OCI-LY1 (cell line): ENCODE measurements at regions not wholly inside any gene's neighbourhood (a gene's known extent, or its start where the extent isn't known, plus 50 kb on each side); places are given as distances from the start of the nearest gene placed in this dataset.

Experiments
- H2AFZ ChIP-seq: fragments of 200-600 bp; sonication (generic), shearing (Covaris generic); 2 replicates; pipeline ENCODE4 v1.6.0; 2014; ENCODE audit warnings: antibody characterized with exemption, mild to moderate bottlenecking, low read length
- H3F3A ChIP-seq: fragments of 200-600 bp; sonication (generic), shearing (Covaris generic); 2 replicates; pipeline ENCODE4 v1.6.0; 2014; ENCODE audit warnings: mild to moderate bottlenecking, antibody characterized with exemption, low read length, moderate library complexity; ENCODE audit not compliant: insufficient read depth
- H3K27ac ChIP-seq: fragments of 200-600 bp; sonication (generic); 2 replicates; pipeline ENCODE4 v1.5.1; 2014; ENCODE audit warnings: low read length, mixed run types, mild to moderate bottlenecking, low read depth; ENCODE audit not compliant: poor library complexity, severe bottlenecking
- H3K27me3 ChIP-seq: fragments of 200-600 bp; sonication (generic); 2 replicates; pipeline ENCODE4 v1.6.0; 2014; ENCODE audit warnings: antibody characterized with exemption, mild to moderate bottlenecking, low read length, moderate library complexity; ENCODE audit not compliant: insufficient read depth
- H3K36me3 ChIP-seq: fragments of 200-600 bp; sonication (generic); 2 replicates; pipeline ENCODE4 v1.6.1; 2014; ENCODE audit warnings: mild to moderate bottlenecking, antibody characterized with exemption, low read length, moderate library complexity, mixed read lengths; ENCODE audit not compliant: insufficient read depth
- H3K4me1 ChIP-seq: fragments of 200-600 bp; sonication (generic); 2 replicates; pipeline ENCODE4 v1.5.1; 2014; ENCODE audit warnings: mild to moderate bottlenecking, low read length, moderate library complexity; ENCODE audit not compliant: insufficient read depth, severe bottlenecking
- H3K4me2 ChIP-seq: fragments of 200-600 bp; sonication (generic), shearing (Covaris generic); 2 replicates; pipeline ENCODE4 v1.6.1; 2014; ENCODE audit warnings: low read length
- H3K4me3 ChIP-seq: fragments of 200-600 bp; sonication (generic); 2 replicates; pipeline ENCODE4 v1.5.1; 2014; ENCODE audit warnings: low read length, low read depth, mild to moderate bottlenecking, mixed read lengths; ENCODE audit not compliant: poor library complexity, severe bottlenecking
- H3K79me2 ChIP-seq: fragments of 200-600 bp; shearing (Covaris generic); 2 replicates; pipeline ENCODE4 v1.6.1; 2016; ENCODE audit warnings: mixed run types, low read length, mixed read lengths; ENCODE audit not compliant: insufficient read depth
- H3K9ac ChIP-seq: fragments of 200-600 bp; sonication (generic), shearing (Covaris generic); 2 replicates; pipeline ENCODE4 v1.6.1; 2014; ENCODE audit warnings: mild to moderate bottlenecking, low read length, mixed read lengths
- H3K9me2 ChIP-seq: fragments of 200-600 bp; sonication (generic), shearing (Covaris generic); 2 replicates; pipeline ENCODE4 v1.6.1; 2014; ENCODE audit warnings: low read depth, mild to moderate bottlenecking, low read length, mixed read lengths
- H3K9me3 ChIP-seq: fragments of 200-600 bp; shearing (Covaris generic); 2 replicates; pipeline ENCODE4 v1.6.1; 2014; ENCODE audit warnings: low read length, mixed read lengths
- H4K20me1 ChIP-seq: fragments of 200-600 bp; sonication (generic), shearing (Covaris generic); 2 replicates; pipeline ENCODE4 v1.6.0; 2016; ENCODE audit warnings: mild to moderate bottlenecking, low read length; ENCODE audit not compliant: insufficient read depth
- CTCF ChIP-seq: fragments of 200-600 bp; sonication (generic), shearing (Covaris generic); IDR thresholded peaks from 2 replicates; pipeline ENCODE4 v1.5.1; 2017; ENCODE audit warnings: mild to moderate bottlenecking, antibody characterized with exemption, low read length, moderate library complexity, mixed read lengths
- EZH2 ChIP-seq: fragments of 200-600 bp; sonication (generic), shearing (Covaris generic); IDR thresholded peaks from 2 replicates; pipeline ENCODE4 v1.8.0; 2017; ENCODE audit warnings: borderline replicate concordance, mixed run types, mild to moderate bottlenecking, antibody characterized with exemption, low read length, moderate library complexity, mixed read lengths

DNA sequence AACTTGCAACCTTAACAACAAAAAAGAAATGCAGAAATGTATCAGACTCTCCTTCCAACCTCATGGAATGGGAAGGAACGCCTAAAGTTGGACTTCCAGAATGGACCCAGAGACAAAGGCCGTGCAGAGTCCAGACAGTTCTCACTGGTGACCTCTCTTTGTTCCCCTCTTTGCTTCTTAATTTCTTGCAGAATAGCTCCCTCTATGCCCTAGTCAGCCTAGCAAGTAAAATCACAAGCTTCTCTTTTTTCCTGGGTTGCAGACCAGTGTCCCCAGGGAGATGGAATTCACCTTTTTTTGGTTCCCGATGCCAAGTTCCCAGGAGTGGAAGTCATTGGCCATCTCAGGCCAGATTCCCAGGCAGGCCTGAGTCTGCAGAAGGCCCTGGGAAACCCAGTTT, 278.0 kb downstream of the CCSER2 start:
- Histone ChIP-seq H3K27ac (no peak overlapping the region), H3K4me2 (no peak overlapping the region), H3K9me2 (no peaks in the 10 kb centered on the region), H3K79me2 (no peaks in the 10 kb centered on the region), H4K20me1 (no peaks in the 10 kb centered on the region), H3K27me3 (no peaks in the 10 kb centered on the region), H3K4me3 (no peak overlapping the region), H2AFZ (no peak overlapping the region), H3K4me1 (no peaks in the 10 kb centered on the region), H3F3A (no peaks in the 10 kb centered on the region), H3K36me3 (no peaks in the 10 kb centered on the region), H3K9ac (no peak overlapping the region), H3K9me3 (no peaks in the 10 kb centered on the region)
- TF ChIP-seq CTCF (no peak), EZH2 (no peak)

DNA sequence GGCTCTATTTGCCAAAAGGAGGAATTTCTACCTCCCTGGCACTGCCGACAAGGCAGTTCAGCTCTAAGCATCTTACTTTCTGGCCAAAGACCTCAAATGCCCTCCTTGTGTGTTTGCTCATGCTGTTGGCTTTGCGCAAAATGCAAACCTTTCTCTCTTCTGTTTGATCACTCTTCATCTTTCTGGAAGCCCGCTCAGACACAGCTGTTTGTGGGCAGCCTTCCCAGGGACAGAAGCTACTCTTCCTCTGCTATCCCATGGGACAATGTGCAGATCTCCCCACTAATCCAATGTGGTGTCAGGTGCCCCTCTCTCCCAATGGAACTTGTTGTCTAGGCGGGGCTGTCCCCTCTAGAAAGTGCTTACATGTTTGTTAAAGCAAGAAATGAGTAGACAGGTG, 278.7 kb downstream of the CCSER2 start:
- no peak for TF ChIP-seq EZH2
- TF ChIP-seq CTCF, result no peak
- no peaks in the 10 kb centered on the region for H3F3A ChIP-seq
- no peaks in the 10 kb centered on the region for H3K9me2 ChIP-seq
- no peak overlapping the region for H3K4me3 ChIP-seq
- no peak overlapping the region for H3K9ac ChIP-seq
- no peaks in the 10 kb centered on the region for H3K9me3 ChIP-seq
- no peak overlapping the region for H3K4me2 ChIP-seq
- H4K20me1 ChIP-seq, result no peaks in the 10 kb centered on the region
- H3K36me3 ChIP-seq, result no peaks in the 10 kb centered on the region
- H2AFZ ChIP-seq, result no peak overlapping the region
- no peaks in the 10 kb centered on the region for H3K27me3 ChIP-seq
- H3K27ac ChIP-seq, result no peak overlapping the region
- no peaks in the 10 kb centered on the region for H3K79me2 ChIP-seq
- no peaks in the 10 kb centered on the region for H3K4me1 ChIP-seq

DNA sequence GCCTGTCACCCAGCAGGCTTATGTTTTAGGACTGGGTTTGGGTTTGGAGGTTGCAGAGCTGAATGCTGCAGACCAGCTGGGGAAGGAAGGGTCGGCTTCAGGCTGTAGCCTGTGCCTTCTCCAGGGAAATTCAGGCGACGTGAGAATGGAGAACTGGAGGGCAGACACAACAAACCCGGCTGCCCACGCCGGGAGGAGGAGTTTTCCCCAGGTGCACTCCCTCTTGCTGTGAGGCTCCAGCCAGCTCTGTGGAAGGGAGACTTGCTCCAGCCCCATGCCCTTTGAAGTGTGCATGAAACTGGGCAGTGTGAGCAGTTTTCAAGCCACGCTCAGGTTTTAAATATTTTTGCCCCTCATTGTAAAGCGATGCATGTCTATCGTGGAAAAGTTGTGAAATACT, 279.1 kb downstream of the CCSER2 start:
- Histone ChIP-seq H3K36me3 (no peaks in the 10 kb centered on the region), H4K20me1 (no peaks in the 10 kb centered on the region), H3K27ac (no peak overlapping the region), H3K9ac (no peak overlapping the region), H3K4me2 (no peak overlapping the region), H3K79me2 (no peaks in the 10 kb centered on the region), H3K9me3 (no peaks in the 10 kb centered on the region), H3K4me3 (no peak overlapping the region), H3K27me3 (no peaks in the 10 kb centered on the region), H2AFZ (no peak overlapping the region), H3K4me1 (no peaks in the 10 kb centered on the region), H3F3A (no peaks in the 10 kb centered on the region), H3K9me2 (no peaks in the 10 kb centered on the region)
- TF ChIP-seq EZH2 (no peak), CTCF (no peak)
